GM12891 (cell line): ENCODE measurements at regions not wholly inside any gene's neighbourhood (a gene's known extent, or its start where the extent isn't known, plus 50 kb on each side); places are given as distances from the start of the nearest gene placed in this dataset.

Source experiments
- PAX5 ChIP-seq: IDR thresholded peaks from 2 replicates; pipeline ENCODE4 v1.6.1; 2011; ENCODE audit warnings: low read length, moderate library complexity, mild to moderate bottlenecking; ENCODE audit not compliant: insufficient read depth, severe bottlenecking
- POLR2A ChIP-seq: IDR thresholded peaks from 2 replicates; pipeline ENCODE4 v1.6.1; 2011; ENCODE audit warnings: low read depth, low read length, control low read depth
- POLR2AphosphoS5 ChIP-seq: IDR thresholded peaks from 2 replicates; pipeline ENCODE4 v1.6.1; 2011; ENCODE audit warnings: low read depth, low read length, control low read depth

GRCh38 chr14:43172899-43173548 lies 1334.1 kb downstream of the FSCB start:
- no peak for TF ChIP-seq POLR2AphosphoS5
- TF ChIP-seq PAX5: no peak
- TF ChIP-seq POLR2A: no peak
